ENCODE measurements at regions not wholly inside any gene's neighbourhood (a gene's known extent, or its start where the extent isn't known, plus 50 kb on each side); places are given as distances from the start of the nearest gene placed in this dataset.

DNA sequence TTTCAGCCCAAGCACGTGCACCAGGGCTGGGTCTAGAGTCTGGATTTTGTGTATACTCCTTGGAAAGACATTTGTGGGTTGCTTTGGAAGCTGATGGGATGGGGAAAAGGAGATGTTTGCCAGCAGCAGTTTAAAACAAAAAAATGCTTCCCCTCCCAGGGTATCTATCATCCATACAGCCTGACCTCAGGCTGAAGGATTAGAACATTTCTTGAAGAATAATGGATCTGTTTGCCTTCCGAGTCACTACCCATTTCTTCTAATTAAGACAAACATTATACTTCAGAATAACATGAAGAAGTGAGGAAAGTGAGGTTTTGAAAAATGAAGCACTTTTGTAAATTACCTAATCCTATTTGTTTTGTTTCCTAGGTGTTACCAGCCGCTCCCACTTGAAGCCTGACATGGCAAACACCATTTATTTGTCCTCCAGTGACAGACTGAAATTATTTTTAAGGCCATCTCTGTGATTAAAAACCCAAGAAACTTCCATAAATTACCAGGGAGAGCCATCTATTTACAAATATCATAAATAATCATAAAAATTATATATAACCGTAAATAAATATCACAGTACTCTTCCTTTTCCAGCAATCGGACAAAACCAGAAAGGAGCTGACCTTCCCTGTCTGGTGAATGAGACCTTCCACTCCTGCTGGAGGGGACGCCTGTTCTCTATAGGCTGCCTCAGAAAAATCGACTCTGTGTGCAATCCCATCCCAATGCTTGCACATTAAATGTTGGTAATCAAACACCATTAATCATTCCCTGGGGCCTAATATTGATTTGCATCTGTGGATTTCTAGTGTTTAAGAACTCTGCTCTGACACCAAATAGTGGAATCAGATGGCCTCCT, 106.8 kb downstream of the C1D start:
- Mint-ChIP-seq H3K4me1 (no peaks in the 10 kb centered on the region), H3K9me3 (peaks cover 1% of the 10 kb centered on the region), H3K4me3 (no peak overlapping the region), H3K36me3 (no peaks in the 10 kb centered on the region), H3K27me3 (peaks cover 9% of the 10 kb centered on the region), H3K27ac (no peak overlapping the region)
- DNase-seq: no peak

DNA sequence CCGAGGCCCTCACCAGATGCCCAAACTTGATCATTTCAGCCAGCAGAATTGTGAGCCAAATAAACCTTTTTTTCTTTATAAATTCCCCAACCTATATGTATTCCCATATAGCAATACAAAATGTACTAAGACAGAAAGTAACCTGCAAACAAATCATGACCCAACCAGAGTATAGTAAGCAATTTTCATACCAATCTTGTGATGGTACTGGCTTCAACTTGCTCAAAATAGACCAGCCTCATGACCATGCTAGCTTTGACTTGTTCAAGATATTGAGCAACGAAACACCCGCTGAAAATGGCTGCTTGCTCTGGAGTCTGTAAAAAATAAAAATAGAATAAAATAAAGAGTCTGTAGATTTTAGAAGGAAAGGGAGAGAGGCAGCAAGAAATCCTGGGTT, 97.6 kb downstream of the C1D start:
- H3K4me1 Mint-ChIP-seq: no peaks in the 10 kb centered on the region
- H3K36me3 Mint-ChIP-seq: no peaks in the 10 kb centered on the region
- peaks cover 19% of the 10 kb centered on the region for H3K27me3 Mint-ChIP-seq
- no peak for DNase-seq
- no peak overlapping the region for H3K27ac Mint-ChIP-seq
- no peaks in the 10 kb centered on the region for H3K9me3 Mint-ChIP-seq
- no peak overlapping the region for H3K4me3 Mint-ChIP-seq

DNA sequence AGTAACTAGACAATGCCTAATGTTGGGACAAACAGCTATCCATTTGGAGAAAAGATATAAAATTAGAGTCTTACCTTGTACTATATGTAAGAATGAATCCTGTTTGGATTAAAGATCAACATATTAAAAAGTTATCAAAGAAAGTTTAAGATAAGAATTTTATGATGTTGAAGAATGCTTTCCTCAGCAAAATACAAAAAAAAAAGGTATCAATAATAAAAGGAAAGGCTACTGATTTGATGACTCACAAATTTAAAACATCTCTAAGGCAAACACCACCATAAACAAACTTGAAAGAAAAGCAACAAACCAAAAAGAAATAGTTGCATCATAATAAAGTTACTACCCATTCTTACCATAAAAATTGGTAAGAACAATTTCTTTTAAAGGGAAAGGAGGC, 92.7 kb downstream of the C1D start:
- H3K4me3 Mint-ChIP-seq: no peak overlapping the region

DNA sequence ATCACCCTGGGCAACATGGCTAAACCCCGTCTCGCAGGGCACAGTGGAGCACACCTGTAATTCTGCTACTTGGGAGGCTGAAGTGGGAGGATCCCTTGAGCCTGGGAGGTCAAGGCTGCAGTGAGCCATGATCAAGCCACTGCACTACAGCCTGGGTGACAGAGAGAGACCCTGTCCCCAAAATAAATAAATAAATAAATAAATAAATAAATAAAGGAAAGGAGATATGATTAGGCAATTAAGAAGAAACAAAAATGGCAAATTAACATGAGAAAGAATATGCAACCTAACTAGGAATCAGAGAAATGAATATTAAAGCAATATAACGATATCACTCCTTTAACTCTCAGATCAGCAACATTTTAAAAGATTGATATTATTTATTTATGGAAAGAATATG, 92.3 kb downstream of the C1D start:
- H3K4me3 Mint-ChIP-seq: no peak overlapping the region
- H3K36me3 Mint-ChIP-seq: no peaks in the 10 kb centered on the region
- H3K27me3 Mint-ChIP-seq: peaks cover 15% of the 10 kb centered on the region
- H3K4me1 Mint-ChIP-seq: peaks cover 2% of the 10 kb centered on the region
- no peak overlapping the region for H3K27ac Mint-ChIP-seq
- H3K9me3 Mint-ChIP-seq: no peaks in the 10 kb centered on the region
- no peak for DNase-seq

More for the DNA sequence above, 92.7 kb downstream of the C1D start:
- H3K4me1 Mint-ChIP-seq: peaks cover under 1% of the 10 kb centered on the region
- no peaks in the 10 kb centered on the region for H3K9me3 Mint-ChIP-seq
- H3K27me3 Mint-ChIP-seq: peaks cover 13% of the 10 kb centered on the region
- no peaks in the 10 kb centered on the region for H3K36me3 Mint-ChIP-seq
- no peak for DNase-seq
- H3K27ac Mint-ChIP-seq: no peak overlapping the region

DNA sequence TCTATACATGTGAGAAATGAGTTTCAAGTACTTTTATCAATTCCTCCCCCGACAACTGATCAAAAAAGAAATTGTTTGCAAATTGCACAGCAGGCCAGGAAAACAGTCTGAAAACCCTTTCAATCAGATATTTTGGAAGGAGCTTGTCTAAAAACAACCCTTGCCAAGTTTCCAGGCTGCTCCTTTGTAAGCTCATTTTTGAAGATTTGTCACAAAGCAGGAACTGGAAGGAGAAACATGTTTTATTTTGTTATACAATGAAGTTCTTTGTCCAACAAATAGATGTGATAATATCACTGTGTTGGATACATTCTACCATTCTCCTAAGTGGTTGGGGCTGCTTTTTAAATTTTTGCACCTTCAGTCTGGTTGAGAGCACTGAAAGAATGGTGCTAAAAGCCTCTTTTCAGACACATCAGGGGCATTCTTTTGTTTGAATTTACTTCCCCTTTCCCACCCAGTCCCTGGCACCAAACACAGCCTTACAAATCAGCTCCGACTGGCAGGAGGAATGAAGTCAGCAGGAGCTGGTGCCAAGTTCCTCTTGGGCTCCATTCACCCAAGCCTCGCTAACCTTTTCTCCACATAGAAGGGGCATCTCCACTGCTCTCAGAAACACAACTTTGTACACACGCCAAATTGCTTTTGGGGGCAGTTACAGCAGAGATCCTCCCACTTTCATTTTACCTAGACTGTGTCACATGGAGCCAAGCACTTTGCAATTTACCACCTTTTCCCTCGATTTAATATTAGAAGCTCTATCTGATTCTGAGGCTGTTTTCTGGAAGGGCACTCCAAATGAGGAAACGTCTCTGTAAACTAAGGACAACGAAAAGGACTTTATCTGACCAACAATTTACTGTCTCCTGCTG, 88.0 kb downstream of the C1D start:
- Mint-ChIP-seq H3K9me3 (no peaks in the 10 kb centered on the region), H3K36me3 (no peaks in the 10 kb centered on the region), H3K4me1 (peaks cover 2% of the 10 kb centered on the region), H3K27me3 (peaks cover 8% of the 10 kb centered on the region), H3K4me3 (no peak overlapping the region), H3K27ac (no peak overlapping the region)
- DNase-seq: no peak

DNA sequence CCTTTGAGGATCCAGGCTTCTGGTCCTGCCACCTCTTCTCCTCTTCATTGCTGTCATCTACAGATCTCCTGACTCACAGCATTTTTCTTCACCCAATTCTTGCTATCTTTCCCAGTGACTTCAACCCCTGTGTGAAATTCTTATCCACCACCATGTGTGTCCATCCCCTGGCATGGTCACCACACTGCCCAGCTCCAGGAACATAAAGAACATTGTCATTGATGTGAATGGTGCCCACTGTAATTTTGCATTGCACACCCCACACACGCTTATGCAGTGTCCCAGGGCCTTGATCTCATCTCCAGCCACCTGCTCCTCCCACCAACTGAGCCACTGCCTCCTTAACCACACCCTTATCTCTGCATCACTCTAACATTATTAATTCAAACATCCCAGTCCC, 85.3 kb downstream of the C1D start:
- H3K9me3 Mint-ChIP-seq: peaks cover 2% of the 10 kb centered on the region
- no peak overlapping the region for H3K4me3 Mint-ChIP-seq
- H3K4me1 Mint-ChIP-seq: peaks cover 2% of the 10 kb centered on the region
- H3K27me3 Mint-ChIP-seq: peaks cover 10% of the 10 kb centered on the region
- no peak overlapping the region for H3K27ac Mint-ChIP-seq
- no peaks in the 10 kb centered on the region for H3K36me3 Mint-ChIP-seq
- DNase-seq: no peak

DNA sequence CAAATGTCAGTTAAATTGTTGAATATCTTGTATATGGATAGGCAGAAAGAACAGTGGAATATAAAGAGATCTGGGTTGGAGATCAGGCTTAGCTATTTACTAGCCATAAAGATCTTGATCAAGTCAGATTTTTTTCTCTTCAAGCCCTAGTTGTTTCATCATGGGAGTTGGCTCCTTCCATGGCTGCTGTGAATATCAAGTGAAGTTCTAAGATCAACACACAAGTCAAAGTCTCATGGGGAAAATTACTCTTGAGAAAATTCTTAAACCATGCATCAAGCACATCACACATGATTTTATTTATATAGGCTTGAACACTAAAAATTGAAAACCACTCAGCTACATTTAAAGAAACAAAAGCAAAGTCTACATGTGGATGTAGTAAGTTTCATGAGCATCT, 79.8 kb downstream of the C1D start:
- Mint-ChIP-seq H3K9me3 (peaks cover 2% of the 10 kb centered on the region), H3K27me3 (peaks cover 19% of the 10 kb centered on the region), H3K36me3 (no peaks in the 10 kb centered on the region), H3K27ac (no peak overlapping the region), H3K4me3 (no peak overlapping the region), H3K4me1 (no peaks in the 10 kb centered on the region)
- DNase-seq: no peak

DNA sequence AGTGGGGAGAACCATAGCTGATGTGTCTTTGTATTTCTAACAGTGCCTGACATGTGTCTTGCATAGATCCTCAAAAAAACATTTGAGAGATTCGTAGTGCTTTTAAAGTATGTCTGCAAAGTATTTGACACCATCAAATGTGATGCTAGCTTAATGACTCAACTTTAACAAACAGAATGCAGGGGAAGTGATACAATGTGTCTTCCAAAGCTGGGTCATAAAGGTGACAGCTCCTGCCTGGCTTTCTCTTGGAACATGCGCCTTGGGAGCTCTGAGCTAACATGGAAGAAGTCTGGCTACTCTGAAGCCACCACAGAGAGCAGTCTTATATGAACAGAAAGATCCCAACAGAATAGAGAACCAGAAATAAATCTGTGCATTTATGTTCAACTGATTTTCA, 78.2 kb downstream of the C1D start:
- H3K9me3 Mint-ChIP-seq: peaks cover 2% of the 10 kb centered on the region
- no peaks in the 10 kb centered on the region for H3K4me1 Mint-ChIP-seq
- no peak for DNase-seq
- H3K36me3 Mint-ChIP-seq: no peaks in the 10 kb centered on the region
- no peak overlapping the region for H3K4me3 Mint-ChIP-seq
- H3K27me3 Mint-ChIP-seq: peaks cover 19% of the 10 kb centered on the region
- H3K27ac Mint-ChIP-seq: no peak overlapping the region

DNA sequence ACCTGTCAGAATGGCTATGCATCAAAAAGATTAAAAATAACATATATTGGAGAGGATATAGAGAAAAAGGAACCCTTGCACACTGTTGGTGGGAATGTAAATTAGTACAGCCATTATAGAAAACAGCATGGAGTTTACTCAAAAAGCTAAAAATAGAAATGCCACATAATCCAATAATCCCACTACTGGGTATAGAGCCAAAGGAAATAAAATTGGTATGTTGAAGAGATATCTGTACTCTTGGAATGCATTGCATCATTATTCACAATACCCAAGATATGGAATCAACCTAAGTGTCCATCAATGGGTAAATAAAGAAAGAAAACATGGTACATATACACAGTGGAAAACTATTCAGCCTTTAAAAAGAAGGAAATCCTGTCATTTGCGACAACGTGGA, 77.2 kb downstream of the C1D start:
- Mint-ChIP-seq H3K4me3 (no peak overlapping the region), H3K27ac (no peak overlapping the region), H3K9me3 (peaks cover 2% of the 10 kb centered on the region), H3K4me1 (no peaks in the 10 kb centered on the region), H3K36me3 (no peaks in the 10 kb centered on the region), H3K27me3 (peaks cover 19% of the 10 kb centered on the region)
- DNase-seq: no peak

DNA sequence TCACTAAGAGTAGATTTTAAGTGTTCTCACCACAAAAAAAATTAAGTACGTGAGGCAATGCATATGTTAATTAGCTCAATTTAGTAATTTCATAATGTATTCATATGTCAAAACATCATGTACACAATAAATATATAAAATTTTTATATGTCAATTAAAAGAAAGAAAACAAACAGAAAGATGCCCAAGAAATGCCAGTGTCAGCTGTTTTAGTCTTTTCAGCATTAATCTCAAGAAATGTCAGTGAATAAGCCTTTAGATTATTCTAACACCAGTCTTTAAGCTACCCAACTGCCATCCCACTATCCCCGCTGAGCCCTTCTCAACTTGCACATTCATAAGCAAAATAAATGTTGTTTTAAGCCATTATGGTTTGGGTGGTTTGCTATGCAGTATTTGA, 76.5 kb downstream of the C1D start:
- DNase-seq: no peak
- Mint-ChIP-seq H3K9me3 (peaks cover 2% of the 10 kb centered on the region), H3K27ac (no peak overlapping the region), H3K36me3 (no peaks in the 10 kb centered on the region), H3K27me3 (peaks cover 19% of the 10 kb centered on the region), H3K4me3 (no peak overlapping the region), H3K4me1 (no peaks in the 10 kb centered on the region)

Data from activated naive CD8-positive, alpha-beta T cell treated with anti-CD3 and anti-CD28 coated beads for 36 hours (primary cell).